HG02610 (cell line): ENCODE measurements at regions not wholly inside any gene's neighbourhood (a gene's known extent, or its start where the extent isn't known, plus 50 kb on each side); places are given as distances from the start of the nearest gene placed in this dataset.
A peak's percentile ranks its signal among the peaks of the same experiment; 100 is the strongest.
"Not testable (repeated sequence)": the region's sequence is repeated elsewhere in the genome, so short reads cannot be mapped to it uniquely, and the experiment has no call there.

Source experiments
- ATAC-seq: cut with Tn5 transposase; IDR thresholded peaks from one replicate; pipeline ENCODE4 v1.9.1; 2021; ENCODE audit warnings: mild to moderate bottlenecking, moderate library complexity; ENCODE audit not compliant: unreplicated experiment

DNA sequence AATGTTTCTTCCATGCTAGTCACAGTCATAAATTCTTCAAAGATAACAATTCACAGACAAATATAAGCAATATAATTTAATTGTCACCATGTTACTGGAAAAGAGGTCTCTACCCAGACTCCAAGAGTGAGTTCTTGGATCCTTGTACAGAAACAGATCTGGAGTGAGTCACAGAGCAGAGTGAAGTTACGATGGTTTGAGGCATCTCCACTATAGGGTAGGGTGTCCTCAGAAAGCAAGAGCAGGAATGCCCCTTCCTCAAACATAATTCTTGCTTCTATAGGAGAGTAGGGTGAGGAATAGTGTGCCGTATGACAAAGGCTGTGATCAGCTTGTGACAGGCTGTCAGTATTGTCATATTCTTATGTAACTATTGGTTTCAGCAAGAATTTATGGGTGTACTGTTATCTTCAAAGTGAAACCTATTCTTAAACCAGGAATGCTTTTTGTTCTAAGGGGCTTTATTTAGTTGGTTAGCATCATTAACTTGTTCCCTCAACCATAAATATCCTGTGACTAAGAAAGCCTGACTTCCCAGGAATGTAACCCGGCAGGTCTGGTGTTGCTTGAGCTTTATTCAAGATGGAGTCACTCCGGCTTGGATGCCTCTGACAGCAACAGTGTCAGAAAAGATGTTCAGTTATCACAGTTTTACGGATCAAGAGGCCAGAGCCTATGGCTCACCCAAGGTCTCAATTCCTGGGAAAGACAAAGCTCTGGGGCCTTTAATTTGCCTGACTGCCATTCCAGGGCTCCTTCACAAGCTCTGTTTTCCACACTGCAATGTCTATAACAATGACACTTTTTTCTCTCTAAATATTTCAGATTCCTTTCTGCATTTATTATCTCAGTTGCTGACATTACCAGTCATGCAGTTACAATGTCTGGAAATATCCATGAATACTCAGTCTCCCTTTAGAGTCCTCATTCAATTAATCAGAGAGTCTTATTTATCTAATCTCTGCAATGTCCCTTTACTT, 298.6 kb downstream of the C6orf118 start:
- ATAC-seq = no peak

- ATAC-seq = no peak
These were observed 300.4 kb downstream of the C6orf118 start for GRCh38 chr6:165008971-165009370.

DNA sequence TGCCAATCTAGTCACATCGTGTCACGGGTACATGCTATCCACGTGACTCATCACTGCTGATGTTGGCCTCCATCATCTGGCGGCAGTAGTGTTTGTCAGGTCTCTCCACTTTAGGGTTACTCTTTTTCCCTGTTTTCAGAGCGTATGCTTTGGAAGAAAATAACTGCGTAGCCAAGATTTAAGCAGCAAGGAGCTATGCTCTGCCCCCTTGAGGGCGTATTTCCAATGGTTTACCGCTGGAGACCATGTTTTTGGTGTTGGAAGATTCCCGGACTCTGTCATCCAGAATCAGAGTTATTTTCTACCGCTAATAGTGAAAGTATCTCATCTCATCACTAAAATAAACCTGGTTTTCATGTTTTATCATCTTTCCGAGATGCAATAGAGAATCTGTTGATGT, 306.5 kb downstream of the C6orf118 start:
- no peak for ATAC-seq

DNA sequence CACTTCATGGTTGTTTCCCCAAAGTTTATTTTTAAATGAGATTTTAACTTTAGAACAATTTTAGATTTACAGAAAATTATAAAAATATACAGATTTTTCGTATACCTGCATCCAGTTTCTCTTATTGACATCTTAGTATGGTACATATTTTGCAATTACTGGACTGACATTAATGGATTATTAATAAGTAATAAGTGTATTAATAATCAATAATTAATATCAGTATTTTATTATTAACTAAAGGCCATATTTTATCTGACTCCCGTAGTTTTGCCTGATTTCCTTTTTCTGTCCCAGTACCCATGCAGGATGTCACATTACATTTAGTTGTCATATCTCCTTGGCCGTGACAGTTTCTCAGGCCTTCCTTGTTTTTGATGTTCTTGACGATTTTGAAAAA, 307.0 kb downstream of the C6orf118 start:
- ATAC-seq = no peak

DNA sequence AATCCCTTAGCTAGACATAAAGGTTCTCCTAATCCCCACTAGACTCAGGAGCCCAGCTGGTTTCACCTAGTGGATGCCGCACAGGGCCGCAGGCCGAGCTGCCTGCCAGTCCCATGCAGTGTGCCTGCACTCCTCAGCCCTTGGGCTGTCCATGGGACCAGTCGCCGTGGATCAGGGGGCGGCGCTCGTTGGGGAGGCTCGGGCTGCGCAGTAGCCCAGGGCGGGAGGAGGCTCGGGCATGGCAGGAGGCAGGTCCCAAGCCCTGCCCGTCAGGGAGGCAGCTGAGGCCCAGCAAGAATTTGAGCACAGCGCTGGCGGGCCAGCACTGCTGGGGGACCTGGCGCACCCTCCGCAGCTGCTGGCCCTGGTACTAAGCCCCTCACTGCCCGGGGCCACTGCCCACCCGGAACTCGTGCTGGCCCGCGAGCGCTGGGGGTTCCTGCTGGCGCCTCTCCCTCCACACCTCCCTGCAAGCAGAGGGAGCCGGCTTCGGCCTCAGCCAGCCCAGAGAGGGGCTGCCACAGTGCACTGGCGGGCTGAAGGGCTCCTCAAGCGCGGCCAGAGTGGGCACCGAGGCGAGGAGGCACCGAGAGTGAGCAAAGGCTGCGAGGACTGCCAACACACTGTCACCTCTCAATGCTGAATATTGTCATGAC, 307.8 kb downstream of the C6orf118 start:
- no peak for ATAC-seq

DNA sequence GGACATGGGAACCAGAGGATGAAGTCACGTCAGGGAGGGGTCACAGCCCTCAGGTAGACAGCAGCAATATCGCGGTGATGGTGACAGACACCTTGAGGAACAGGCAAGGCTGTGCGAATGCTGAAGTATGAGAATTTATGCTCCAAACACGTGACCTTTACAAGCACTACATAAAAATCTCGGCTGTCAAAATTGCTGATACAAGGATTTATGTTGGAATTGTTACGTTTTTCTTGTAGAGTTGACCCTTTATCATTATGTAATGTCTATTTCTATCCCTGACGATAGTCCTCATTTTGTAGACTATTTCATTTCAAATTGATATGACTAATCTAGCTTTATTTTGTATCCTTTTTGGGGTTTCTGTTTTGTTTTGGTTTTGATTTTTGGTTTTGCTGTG, 311.1 kb downstream of the C6orf118 start:
- no peak for ATAC-seq

DNA sequence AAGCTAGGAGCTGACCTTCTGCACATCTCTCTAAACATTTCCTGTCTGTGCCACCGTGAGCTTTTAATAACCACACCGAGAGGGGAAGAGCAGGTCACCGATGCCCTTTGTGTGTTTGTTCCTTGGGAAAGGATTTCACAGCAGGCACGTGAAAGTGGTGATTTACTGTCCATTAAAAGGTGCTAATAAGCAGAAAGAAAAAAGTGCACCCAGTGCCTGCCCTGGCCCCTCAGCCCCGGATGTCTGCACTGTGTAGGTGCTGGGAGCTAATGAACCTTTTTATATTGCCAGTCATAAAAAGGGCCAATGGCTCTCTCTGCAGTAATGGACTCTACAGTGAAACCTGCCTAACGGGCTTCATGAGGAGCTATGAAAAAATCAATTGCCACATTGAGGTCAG, 312.6 kb downstream of the C6orf118 start:
- no peak for ATAC-seq

DNA sequence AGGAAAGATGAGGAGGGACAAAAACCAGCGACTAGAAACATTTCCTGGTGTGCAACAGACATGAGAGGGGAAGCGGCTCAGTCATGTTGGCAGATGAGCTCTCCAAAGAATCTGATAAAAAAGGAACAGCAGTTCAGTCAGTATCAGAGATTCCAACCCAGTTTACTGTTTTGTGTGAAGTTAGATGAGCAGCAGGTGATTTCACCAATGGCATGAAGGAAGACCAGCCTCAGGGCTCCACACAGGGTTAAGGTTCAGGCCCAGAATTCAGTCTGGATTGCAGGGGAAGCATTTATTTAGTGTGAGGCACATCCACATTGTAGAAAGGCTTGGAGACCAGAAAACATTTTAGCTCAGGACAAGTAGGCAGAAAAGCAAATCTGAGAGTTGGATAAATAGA, 317.8 kb downstream of the C6orf118 start:
- ATAC-seq = no peak

DNA sequence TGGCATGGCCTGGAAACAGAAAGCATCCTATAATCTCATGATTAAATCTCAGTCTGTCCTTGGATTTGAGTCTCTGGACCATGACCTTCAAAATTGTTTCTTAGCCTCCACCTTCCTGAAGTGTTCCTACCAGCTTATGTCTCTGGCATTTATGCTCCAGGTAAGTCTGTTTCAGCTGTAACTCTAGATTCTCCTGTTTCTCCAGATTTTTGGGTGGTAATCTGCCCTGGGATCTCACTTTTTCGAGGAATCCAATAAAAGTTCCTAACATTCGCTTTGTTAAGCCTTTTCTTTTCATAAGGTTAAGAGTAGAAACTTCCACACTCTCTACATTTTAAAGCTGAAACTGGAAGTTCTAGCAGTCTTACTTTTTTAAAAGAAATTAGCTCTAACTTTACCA, 318.5 kb downstream of the C6orf118 start:
- ATAC-seq = no peak

- ATAC-seq = no peak
These were observed 327.0 kb downstream of the C6orf118 start for GRCh38 chr6:164982389-164982788.

GRCh38 chr6:164967102-164967501, 342.3 kb downstream of the C6orf118 start:
- no peak for ATAC-seq

GRCh38 chr6:164962805-164963204, 346.6 kb downstream of the C6orf118 start:
- ATAC-seq = no peak

- no peak for ATAC-seq
These were observed 362.2 kb downstream of the C6orf118 start for GRCh38 chr6:164947164-164947563.

DNA sequence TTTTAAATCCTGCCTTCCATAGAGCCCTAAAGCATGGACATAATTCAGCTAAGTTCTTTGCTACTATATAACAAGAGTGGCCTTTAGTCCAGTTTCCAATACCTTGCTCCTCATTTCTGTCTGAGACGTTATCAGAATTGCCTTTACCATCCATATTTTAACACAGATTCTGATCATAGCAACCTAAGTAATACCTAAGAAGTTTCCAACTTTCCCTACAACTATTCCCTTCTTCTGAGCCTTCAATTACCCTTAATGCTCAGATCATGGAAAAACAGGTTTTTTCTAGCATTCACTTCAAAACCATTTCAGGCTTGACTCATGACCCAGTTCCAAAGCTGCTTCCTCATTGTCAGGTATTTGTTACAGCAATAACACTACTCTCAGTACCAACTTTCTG, 367.1 kb downstream of the C6orf118 start:
- no peak for ATAC-seq

GRCh38 chr6:164933238-164933794, 376.1 kb downstream of the C6orf118 start:
- not testable (repeated sequence) for ATAC-seq

GRCh38 chr6:164929408-164929977, 379.9 kb downstream of the C6orf118 start:
- no peak for ATAC-seq

DNA sequence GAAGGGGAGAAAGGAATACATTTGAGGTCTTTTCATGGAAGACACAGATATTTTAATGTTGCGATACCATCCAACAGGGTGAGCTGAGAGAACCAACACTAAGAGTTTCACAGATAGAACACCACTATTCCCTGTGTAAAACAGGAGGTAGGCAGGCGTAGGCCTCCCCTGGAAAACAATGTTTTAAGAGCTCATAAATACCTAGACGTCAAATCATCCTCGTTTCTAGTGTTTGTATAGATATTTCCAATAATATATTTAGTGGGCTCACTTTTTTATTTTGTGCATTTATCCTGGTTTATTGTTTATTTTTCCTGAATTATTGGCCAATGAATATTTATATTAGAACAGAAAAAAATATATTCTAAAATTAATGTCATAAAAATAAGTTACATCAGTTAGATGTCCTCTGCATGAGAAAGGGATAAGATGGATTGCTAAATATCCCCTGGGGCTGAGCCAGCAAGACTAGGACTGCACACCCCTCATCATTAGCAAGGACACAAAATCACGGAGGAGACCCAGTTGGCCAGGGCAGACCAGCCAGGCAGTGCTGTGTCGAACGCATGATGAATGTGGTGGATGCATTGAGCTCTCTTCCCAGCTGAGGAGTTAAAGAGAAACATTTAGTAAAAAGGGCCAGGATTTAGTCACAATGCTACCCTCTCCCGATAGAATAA, 380.5 kb downstream of the C6orf118 start:
- ATAC-seq = no peak

GRCh38 chr6:164928057-164928727, 381.2 kb downstream of the C6orf118 start:
- ATAC-seq = no peak

- ATAC-seq = peak; percentile 93
These were observed 381.9 kb downstream of the C6orf118 start for GRCh38 chr6:164927288-164928056.

- no peak for ATAC-seq
These were observed 382.7 kb downstream of the C6orf118 start for GRCh38 chr6:164926686-164927085.
